ENCODE measurements at regions not wholly inside any gene's neighbourhood (a gene's known extent, or its start where the extent isn't known, plus 50 kb on each side); places are given as distances from the start of the nearest gene placed in this dataset.

DNA sequence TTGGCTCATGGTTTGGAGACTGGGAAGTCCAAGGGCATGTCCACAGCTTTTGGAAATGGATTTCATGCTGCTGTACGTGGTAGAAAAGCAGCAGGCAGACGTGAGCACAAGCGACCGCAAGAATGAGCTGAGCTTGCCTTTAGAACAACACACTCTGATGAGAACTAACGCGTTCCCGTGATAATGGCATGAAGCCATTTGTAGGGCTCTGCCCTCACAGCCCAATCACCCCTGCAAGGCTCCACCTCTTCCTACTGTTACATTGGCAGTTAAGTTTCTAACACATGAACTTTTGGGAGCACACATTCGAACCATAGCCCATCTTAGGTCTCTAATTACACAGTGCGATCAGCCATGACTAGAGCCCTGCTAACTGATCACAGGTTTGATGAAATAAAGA is 107.5 kb upstream of the TMEM170B start:
- ATAC-seq (ENCODE audit: poor library complexity) (no peak), DNase-seq (no peak)
- Mint-ChIP-seq H3K4me1 (ENCODE audit: low read depth) (peaks cover 15% of the 10 kb centered on the region), H3K9me3 (no peaks in the 10 kb centered on the region), H3K36me3 (ENCODE audit: low read depth) (no peaks in the 10 kb centered on the region), H3K4me3 (no peak overlapping the region), H3K27ac (no peak overlapping the region), H3K27me3 (no peaks in the 10 kb centered on the region)
- no peaks in the 10 kb centered on the region for H3K9me3 ChIP-seq (ENCODE audit: control insufficient read depth in 1 of 2, insufficient read depth in 1 of 2, low read length in 2 of 2)
- ChIA-PET POLR2A (no interaction called here), CTCF (no interaction called here)
- no peaks in the 10 kb centered on the region for H3K27me3 ChIP-seq (ENCODE audit: control insufficient read depth in 1 of 2, insufficient read depth in 2 of 2, low read length in 2 of 2)
- intact Hi-C loops (cut with DNase I, micrococcal nuclease) = no loop called here
- peaks cover 6% of the 10 kb centered on the region for H3K4me1 ChIP-seq (ENCODE audit: insufficient read depth, low read length)
- no peak overlapping the region for H3K4me3 ChIP-seq (ENCODE audit: low read length)
- H3K27ac ChIP-seq (ENCODE audit: low read depth in 1 of 2, low read length in 2 of 2) = no peak overlapping the region
- TF ChIP-seq, protein P1, sequence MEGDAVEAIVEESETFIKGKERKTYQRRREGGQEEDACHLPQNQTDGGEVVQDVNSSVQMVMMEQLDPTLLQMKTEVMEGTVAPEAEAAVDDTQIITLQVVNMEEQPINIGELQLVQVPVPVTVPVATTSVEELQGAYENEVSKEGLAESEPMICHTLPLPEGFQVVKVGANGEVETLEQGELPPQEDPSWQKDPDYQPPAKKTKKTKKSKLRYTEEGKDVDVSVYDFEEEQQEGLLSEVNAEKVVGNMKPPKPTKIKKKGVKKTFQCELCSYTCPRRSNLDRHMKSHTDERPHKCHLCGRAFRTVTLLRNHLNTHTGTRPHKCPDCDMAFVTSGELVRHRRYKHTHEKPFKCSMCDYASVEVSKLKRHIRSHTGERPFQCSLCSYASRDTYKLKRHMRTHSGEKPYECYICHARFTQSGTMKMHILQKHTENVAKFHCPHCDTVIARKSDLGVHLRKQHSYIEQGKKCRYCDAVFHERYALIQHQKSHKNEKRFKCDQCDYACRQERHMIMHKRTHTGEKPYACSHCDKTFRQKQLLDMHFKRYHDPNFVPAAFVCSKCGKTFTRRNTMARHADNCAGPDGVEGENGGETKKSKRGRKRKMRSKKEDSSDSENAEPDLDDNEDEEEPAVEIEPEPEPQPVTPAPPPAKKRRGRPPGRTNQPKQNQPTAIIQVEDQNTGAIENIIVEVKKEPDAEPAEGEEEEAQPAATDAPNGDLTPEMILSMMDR (IDR thresholded peaks at IDR 0.05) = no peak
- H3K36me3 ChIP-seq (ENCODE audit: insufficient read depth, low read length) = no peaks in the 10 kb centered on the region

DNA sequence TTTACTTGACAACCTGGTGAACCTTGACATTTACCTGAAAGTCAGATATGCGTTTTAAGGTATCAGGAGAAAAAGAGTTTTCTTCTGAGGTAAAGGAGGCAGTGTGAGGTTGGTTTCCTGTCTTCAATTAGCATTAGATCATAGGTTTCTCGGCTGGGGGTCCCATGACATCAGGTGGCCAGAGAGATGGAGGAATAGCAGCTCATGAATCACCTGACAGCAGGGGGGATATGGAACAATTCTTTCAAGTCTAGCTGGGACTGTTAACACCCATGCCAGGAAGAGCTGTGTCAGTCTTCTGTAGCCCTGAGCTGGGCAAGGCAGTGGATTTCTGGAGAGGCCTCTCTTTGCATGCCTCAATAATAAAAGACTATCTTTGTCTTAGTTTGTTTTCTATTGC is 108.0 kb upstream of the TMEM170B start:
- POLR2A ChIA-PET = no interaction called here
- ATAC-seq (ENCODE audit: poor library complexity) = no peak
- intact Hi-C loops (cut with DNase I, micrococcal nuclease) = no loop called here
- no peak overlapping the region for H3K4me3 ChIP-seq (ENCODE audit: low read length)
- no peak overlapping the region for H3K27ac ChIP-seq (ENCODE audit: low read depth in 1 of 2, low read length in 2 of 2)
- Mint-ChIP-seq H3K9me3 (no peaks in the 10 kb centered on the region), H3K4me3 (no peak overlapping the region), H3K36me3 (ENCODE audit: low read depth) (no peaks in the 10 kb centered on the region), H3K27me3 (no peaks in the 10 kb centered on the region), H3K27ac (no peak overlapping the region), H3K4me1 (ENCODE audit: low read depth) (peaks cover 15% of the 10 kb centered on the region)
- no peaks in the 10 kb centered on the region for H3K36me3 ChIP-seq (ENCODE audit: insufficient read depth, low read length)
- H3K9me3 ChIP-seq (ENCODE audit: control insufficient read depth in 1 of 2, insufficient read depth in 1 of 2, low read length in 2 of 2) = no peaks in the 10 kb centered on the region
- no peaks in the 10 kb centered on the region for H3K27me3 ChIP-seq (ENCODE audit: control insufficient read depth in 1 of 2, insufficient read depth in 2 of 2, low read length in 2 of 2)
- CTCF ChIA-PET = no interaction called here
- TF ChIP-seq, protein P1 (IDR thresholded peaks at IDR 0.05) = no peak
- H3K4me1 ChIP-seq (ENCODE audit: insufficient read depth, low read length) = peaks cover 6% of the 10 kb centered on the region
- DNase-seq = no peak

DNA sequence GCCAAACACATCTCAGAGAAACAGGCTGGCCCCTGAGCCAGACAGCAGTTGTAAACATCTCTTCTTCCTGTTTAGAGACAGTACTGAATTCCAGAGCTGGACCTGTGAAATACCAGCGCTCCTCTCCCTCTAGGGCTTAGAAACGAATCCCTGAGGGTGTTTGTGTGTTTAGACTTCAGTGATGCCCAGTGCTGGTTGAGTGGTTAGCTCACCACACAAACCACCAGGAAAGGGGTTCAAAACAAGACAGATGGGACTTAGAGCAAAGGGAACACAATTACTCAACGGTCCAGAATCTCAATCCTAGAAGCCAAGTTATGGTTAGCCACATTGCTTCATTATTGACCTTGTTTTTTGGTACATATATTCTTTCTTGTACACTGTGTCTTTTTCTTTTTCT is 108.7 kb upstream of the TMEM170B start:
- no peak for DNase-seq
- peaks cover 6% of the 10 kb centered on the region for H3K4me1 ChIP-seq (ENCODE audit: insufficient read depth, low read length)
- H3K4me1 Mint-ChIP-seq (ENCODE audit: low read depth) = peaks cover 15% of the 10 kb centered on the region
- no peak overlapping the region for H3K27ac ChIP-seq (ENCODE audit: low read depth in 1 of 2, low read length in 2 of 2)
- H3K9me3 ChIP-seq (ENCODE audit: control insufficient read depth in 1 of 2, insufficient read depth in 1 of 2, low read length in 2 of 2) = no peaks in the 10 kb centered on the region
- intact Hi-C loops (cut with DNase I, micrococcal nuclease) = no loop called here
- H3K36me3 Mint-ChIP-seq (ENCODE audit: low read depth) = no peaks in the 10 kb centered on the region
- H3K27ac Mint-ChIP-seq = no peak overlapping the region
- no peaks in the 10 kb centered on the region for H3K9me3 Mint-ChIP-seq
- H3K27me3 Mint-ChIP-seq = no peaks in the 10 kb centered on the region
- no peak for ATAC-seq (ENCODE audit: poor library complexity)
- TF ChIP-seq, protein P1 (IDR thresholded peaks at IDR 0.05) = no peak
- H3K27me3 ChIP-seq (ENCODE audit: control insufficient read depth in 1 of 2, insufficient read depth in 2 of 2, low read length in 2 of 2) = no peaks in the 10 kb centered on the region
- H3K4me3 ChIP-seq (ENCODE audit: low read length) = no peak overlapping the region
- CTCF ChIA-PET = no interaction called here
- no peaks in the 10 kb centered on the region for H3K36me3 ChIP-seq (ENCODE audit: insufficient read depth, low read length)
- POLR2A ChIA-PET = no interaction called here
- no peak overlapping the region for H3K4me3 Mint-ChIP-seq
